Brain pericyte (primary cell): ENCODE measurements at regions not wholly inside any gene's neighbourhood (a gene's known extent, or its start where the extent isn't known, plus 50 kb on each side); places are given as distances from the start of the nearest gene placed in this dataset.
A peak's percentile ranks its signal among the peaks of the same experiment; 100 is the strongest.

Source experiments
- DNase-seq: peaks from one replicate; pipeline ENCODE4 v3.0.0-alpha.2; 2012; ENCODE audit warnings: low read depth, low spot score

GRCh38 chr4:127049526-127049925 lies 583.2 kb upstream of the INTU start:
- no peak for DNase-seq

GRCh38 chr4:127052742-127053141 lies 580.0 kb upstream of the INTU start:
- DNase-seq = no peak

GRCh38 chr4:127055357-127055756 lies 577.4 kb upstream of the INTU start:
- no peak for DNase-seq

- no peak for DNase-seq
Observed at GRCh38 chr4:127069675-127070074, 563.1 kb upstream of the INTU start.

- peak; percentile 47 for DNase-seq
Observed at GRCh38 chr4:127071443-127071842, 561.3 kb upstream of the INTU start.

- no peak for DNase-seq
Observed at GRCh38 chr4:127080141-127080540, 552.6 kb upstream of the INTU start.

GRCh38 chr4:127081041-127081440 lies 551.7 kb upstream of the INTU start:
- DNase-seq = no peak

- DNase-seq = no peak
Observed at GRCh38 chr4:127082986-127083385, 549.8 kb upstream of the INTU start.

GRCh38 chr4:127084666-127085065 lies 548.1 kb upstream of the INTU start:
- no peak for DNase-seq

GRCh38 chr4:127097061-127097460 lies 535.7 kb upstream of the INTU start:
- no peak for DNase-seq

GRCh38 chr4:127102361-127102760 lies 530.4 kb upstream of the INTU start:
- no peak for DNase-seq

- DNase-seq = no peak
Observed at GRCh38 chr4:127103681-127104115, 529.1 kb upstream of the INTU start.

- DNase-seq = no peak
Observed at GRCh38 chr4:127113844-127114362, 518.9 kb upstream of the INTU start.

GRCh38 chr4:127118681-127119080 lies 514.1 kb upstream of the INTU start:
- DNase-seq = no peak

- peak; percentile 32 for DNase-seq
Observed at GRCh38 chr4:127120441-127121090, 512.2 kb upstream of the INTU start.

GRCh38 chr4:127124919-127125318 lies 507.8 kb upstream of the INTU start:
- no peak for DNase-seq

GRCh38 chr4:127126718-127127117 lies 506.0 kb upstream of the INTU start:
- DNase-seq = no peak

- DNase-seq = no peak
Observed at GRCh38 chr4:127131527-127131926, 501.2 kb upstream of the INTU start.

- no peak for DNase-seq
Observed at GRCh38 chr4:127134490-127134889, 498.3 kb upstream of the INTU start.

- DNase-seq = no peak
Observed at GRCh38 chr4:127138586-127138985, 494.2 kb upstream of the INTU start.

- no peak for DNase-seq
Observed at GRCh38 chr4:127139788-127140286, 492.9 kb upstream of the INTU start.

- DNase-seq = peak; percentile 49
Observed at GRCh38 chr4:127140306-127140705, 492.5 kb upstream of the INTU start.

- no peak for DNase-seq
Observed at GRCh38 chr4:127141856-127142255, 490.9 kb upstream of the INTU start.
